GM21737 (cell line): ENCODE measurements at regions not wholly inside any gene's neighbourhood (a gene's known extent, or its start where the extent isn't known, plus 50 kb on each side); places are given as distances from the start of the nearest gene placed in this dataset.

ENCODE experiments used
- ATAC-seq: cut with Tn5 transposase; IDR thresholded peaks from one replicate; pipeline ENCODE4 v1.9.1; 2021; ENCODE audit warnings: mild to moderate bottlenecking, moderate library complexity; ENCODE audit not compliant: unreplicated experiment

DNA sequence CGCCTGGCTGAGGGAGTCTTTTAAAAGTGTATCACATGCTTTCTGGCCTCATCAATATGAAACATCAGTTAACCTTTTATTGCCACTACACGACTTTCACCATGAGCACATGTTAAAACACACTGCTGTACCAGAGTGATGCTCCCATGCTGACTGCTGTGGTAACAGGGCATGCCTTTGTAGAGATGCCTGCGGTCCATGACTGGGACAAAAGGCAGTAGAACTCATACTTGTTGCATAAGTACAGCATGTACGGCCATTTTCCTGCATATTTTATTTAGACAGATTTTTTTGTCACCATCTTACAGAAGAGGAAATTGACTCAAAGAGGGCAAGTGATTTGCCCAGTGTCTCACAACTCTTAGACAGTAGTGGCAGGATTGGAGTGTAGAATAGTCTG lies 105.7 kb upstream of the ADAMTSL1 start:
- no peak for ATAC-seq

DNA sequence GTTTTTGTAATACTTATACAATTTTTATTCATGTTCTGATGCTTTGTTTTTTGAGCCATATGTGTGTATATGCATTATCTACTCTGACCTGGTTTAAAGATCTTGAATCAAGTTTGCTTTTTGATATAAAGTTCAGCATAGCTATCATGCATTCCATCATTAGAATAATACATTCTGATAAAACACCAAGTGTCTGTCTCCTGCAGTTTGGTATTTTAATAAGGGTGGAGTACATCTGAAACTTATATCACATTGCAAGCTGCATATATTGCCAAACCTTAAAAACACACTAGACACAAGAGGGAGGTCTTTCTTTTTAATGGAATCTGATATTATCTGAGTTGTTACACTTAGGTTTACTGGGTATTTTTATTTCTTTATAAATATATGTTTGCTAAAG lies 102.8 kb upstream of the ADAMTSL1 start:
- no peak for ATAC-seq

DNA sequence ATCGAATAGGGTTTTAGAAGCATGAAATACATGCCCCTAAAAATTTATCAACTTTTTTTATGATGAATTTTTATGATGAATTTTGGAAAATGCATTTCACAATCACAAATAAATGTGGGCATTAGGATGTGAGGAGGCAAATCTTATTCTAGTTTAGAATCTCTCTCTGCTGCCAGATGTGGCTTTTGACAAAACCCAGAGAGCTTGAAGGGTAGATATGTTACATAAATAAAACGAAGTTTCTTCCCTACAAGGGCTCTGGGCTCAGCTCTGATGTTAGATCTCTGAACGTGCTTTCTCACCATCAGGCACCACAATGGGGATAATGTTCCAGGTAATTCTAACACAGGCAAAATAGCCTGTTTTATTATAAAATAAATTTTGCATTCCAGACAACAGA lies 102.3 kb upstream of the ADAMTSL1 start:
- ATAC-seq = no peak

DNA sequence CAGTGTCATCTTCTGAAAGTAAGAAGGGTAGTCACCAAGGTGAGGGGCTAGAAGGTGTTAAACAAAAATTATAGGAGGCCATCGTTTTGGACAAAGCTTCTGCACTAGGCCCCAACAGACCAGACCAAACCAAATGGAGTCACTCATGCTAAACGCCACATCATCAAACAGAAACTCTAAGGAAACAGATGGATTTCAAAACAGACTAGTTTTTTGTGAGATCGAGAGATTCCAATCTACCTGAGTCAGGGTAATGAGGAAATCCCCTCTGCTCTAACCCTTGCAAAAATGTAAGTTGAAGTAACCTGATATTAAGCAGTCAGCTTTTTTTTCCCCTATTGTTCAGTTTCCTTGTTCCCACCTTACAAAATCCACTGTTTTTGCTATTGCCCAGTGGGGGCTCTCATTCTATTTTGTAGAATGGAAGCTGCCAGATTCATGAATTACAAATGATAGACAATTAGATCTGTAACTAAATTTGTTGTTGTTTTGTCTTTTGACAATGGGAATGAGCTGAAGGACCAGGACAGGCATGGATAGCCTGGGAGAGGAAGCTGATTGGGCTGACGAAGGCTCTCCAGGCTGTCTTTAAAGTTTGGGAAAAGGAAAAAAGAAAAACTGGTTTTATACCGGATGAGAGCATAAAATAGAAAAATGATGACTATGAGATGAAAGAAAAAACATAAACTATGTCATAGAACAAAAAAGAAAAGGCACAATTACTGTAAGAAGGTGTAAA lies 94.7 kb upstream of the ADAMTSL1 start:
- no peak for ATAC-seq

DNA sequence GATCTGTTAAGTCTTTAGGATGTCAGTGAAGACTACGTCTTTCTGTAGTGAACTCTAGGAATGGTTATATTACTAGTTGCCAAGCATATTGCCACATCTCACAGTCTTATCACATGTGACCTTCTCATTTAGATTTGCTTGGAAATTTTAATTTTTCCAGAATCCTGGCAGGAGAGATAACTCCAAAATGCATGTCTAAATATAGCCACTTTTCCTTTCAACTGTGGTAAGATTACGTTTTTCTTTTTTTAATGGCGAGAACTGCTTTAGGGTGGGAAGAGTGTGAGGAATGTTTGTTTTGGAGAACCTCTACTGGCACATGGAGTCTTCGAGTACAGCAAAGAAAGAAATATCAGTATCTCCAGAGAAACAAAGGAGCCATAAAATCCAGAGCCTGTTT lies 91.7 kb upstream of the ADAMTSL1 start:
- ATAC-seq = no peak

DNA sequence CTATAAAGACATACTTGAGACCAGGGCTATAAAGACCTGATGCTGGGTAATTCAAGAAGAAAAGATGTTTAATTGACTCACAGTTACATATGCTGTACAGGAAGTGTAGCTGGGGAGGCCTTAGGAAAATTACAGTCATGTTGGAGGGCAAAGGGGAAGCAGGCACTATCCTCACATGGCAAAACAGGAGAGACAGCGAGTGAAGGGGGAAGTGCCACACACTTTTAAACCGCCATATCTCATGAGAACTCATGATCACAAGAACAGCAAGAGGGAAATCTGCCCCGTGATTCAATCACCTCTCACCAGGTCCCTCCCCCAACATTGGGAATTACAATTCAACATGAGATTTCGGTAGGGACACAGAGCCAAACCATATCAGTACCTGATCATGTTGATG lies 89.9 kb upstream of the ADAMTSL1 start:
- ATAC-seq = no peak

DNA sequence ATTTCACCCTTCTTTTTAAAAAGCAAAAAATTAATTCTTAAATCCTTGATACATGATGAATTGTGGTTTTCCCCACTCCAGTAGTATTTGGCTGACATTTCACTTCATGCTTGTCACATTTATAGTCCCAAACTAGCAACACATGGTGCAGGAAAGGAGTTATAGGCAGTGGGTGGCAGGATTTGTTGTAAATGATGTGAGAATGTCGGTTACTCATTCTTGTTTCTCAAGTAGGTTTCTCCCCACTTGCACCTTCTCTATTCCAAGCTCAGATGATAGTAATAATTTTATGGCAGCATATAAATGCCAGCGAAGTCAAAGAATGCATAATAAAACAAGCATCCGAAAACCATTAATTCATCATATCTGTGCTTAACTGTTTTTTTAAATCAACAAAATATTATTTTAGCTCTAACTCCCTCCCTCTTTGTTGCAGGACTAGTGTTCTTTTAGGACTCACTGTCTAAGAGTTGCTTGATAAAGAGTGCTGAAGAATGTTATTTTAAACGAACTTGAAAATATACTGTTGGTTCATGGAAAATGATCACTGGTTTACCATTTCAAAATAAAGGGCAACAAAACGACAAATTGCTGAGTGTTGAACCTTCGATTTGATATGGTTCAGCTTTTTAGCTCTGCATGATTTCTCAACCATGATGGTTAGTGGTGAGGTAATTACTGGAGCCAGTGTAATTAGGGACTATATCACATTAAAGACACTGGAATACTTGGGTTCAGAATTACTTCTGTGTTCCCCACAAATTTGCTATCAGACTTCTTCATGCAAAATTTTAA lies 88.1 kb upstream of the ADAMTSL1 start:
- no peak for ATAC-seq

DNA sequence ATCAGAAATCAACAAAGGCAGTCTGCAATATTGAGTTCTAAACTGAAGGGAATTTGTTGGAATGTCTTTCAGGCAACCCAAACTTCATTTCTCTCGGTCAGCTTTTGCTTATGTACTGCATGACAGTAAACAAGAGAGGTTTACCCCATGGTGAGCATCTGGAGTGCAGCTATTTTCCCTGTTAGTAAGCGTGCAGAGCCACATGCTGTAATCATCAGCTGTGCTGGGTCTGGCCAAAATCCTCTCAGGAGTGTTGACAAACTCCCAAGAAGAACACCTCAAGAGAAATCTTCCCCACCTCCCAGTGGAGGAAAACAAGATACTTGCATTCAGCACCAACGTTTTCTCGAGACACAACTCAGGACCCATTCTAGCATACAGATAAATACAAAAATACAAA lies 83.6 kb upstream of the ADAMTSL1 start:
- ATAC-seq = no peak

DNA sequence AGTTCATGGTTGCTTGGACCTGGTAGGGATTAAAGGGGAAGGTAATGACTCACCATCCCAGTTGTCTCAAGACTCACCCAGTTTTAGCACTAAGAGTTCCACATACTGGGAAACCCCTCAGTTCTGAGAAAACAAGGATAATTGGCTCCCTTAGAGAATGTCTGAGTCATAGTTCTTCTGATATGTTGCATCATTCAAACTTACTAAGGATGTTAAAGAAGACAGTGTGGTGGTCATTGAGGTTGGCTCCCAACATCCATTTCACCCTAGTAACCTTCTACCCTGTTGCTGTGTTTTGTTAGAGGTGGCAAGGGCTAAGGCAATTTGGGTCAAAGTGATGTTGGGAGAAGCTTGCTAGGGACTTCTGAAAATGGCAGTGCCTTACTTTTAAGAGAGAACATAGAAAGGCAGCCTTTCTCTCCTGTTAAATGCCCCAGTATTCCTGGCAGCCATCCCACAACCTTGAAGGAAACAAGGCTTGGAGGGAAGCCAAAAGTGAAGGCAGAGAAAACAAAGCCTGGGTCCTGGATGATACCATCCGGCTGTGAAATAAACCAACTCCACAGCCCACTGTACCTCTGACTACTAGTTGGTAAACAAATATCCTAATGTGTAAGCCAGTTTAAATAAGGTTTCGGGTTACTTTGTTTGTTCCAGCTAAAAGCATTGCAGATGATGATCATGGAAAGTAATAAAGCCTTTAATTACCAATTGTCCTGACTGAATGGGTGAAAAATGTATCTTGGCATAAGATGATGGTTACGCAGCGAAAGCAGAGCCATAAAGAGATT lies 80.4 kb upstream of the ADAMTSL1 start:
- ATAC-seq = no peak

DNA sequence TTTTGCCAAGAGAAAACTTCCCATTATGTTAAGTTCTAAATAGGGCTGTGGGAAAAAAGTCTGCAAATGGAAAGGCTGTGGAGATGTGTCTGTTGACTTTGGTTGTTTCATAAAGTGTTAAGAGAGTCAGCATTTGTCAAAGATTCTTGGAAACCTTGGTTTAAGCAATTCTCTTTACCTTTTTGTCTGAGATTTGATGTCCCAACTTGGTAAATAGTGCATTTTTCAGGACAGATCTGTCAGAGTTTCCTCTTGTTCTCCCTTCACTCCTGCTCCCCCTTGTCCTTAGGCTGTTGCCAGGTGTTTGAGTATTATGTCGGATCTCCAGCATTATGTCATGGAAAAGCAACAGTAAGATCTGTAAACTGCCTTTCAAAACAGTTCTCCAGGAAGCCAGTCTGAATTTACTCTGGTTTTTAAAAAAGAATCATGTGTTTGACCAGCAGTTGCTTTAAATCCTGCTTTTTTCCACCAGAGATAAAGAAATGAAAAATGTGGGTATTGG lies 79.1 kb upstream of the ADAMTSL1 start:
- ATAC-seq = no peak

DNA sequence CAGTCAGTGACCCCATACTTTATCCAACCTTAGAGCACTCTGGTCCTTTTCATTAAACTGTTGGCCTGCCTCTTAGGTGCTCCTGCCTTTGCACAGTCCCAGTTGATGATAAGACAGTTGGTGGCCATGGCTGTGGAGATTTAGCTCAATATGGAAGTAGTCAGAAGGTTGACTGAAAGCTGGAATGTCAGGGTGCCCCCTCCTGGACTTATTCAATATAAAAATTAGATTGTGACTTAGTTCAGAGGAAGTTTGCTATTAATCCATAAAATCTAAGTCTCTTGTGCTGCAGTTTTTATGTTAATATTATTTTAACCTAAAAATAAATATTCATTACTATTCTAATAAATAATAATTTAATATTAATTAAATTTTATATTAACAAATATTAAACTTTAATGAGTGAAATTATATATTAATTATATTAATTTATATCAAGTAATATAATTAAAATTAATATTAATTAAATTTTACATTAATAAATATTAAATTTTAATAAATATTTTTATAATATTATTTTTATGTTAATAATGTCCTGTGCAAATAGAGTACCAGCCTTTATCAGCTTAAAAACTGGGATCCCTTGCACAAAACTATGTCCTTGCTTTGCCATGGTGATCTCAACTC lies 77.7 kb upstream of the ADAMTSL1 start:
- no peak for ATAC-seq

DNA sequence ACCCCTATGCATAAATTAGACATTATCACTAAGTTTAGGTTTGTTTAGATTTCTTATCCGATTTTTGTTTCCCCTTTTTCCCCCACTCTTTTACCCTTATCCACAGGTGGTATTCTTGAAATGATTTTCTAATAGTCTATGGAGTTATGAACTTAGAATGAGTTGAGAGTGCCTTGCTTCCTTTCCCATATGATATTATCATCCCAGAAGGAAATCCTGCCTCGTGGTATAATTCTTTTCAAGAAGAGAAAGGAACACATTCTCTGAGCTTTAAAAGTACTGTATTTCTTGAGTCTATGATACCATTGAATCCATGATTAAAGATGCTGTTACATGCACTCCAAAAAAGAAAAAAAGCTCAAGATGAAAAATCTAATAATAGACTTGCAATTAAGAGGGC lies 76.9 kb upstream of the ADAMTSL1 start:
- no peak for ATAC-seq

DNA sequence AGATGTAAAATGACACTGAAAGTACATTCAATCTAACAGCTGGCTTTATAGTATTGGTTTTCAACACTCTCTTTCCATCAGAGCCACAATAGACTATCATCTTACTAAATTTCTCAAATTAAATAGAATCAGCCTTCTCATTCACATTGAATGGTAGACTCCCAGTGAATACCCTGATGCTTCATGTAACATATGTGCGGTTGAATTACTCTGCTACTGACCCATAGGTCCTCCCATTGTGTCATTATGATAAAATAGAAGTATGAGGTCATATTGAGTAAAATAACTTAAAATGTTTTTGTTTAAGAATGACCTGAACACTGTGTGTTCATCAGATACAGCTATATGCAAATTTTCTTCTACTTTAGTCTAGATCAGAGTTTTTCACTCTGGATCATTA lies 75.9 kb upstream of the ADAMTSL1 start:
- no peak for ATAC-seq

DNA sequence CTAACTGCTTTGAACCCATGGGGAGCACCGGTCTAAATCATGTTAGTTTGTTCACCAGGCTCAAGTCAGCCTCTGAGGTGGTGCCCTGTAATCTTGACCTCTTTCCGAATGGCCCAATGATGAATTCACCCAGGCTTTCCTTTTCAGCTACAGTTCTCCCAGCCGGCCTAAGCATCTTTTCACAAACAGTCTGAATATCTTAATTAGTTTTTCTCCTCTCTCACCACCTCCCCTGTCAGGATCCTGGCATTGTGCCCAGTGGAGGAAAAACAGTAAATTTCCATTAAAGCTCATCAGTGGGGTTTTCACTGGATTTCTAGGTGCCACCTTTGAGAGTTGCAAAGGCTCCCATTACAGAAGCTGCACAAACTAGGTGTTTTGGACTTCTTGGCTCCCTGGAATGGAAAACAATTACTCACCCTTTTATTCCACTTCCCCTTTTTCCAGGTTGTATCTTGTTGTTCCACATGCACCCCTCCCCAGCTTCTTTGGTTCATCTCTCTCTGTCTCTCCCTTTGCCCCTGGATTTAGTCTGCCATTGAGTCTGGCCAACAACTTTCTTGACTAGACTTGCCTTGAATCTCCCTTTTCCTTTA lies 69.4 kb upstream of the ADAMTSL1 start:
- no peak for ATAC-seq

DNA sequence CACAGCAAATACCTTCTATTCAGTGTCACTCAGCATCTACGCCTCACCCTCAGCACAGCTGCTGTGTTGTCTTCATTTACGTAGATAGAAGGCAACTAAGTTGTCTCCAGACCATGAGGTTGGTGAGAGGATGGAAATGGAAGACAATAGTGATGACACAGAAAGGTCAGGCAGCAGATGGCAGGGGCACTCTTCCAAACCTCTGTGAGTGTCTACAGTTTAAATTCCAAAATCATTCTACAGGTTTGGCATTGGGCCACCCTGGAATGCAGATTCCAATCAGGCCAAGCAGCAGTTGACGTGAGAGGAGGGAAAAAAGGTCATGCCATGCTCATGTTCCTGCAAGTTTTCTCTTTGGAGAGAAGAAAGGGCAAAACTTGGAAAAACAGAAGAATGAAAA lies 68.7 kb upstream of the ADAMTSL1 start:
- ATAC-seq = no peak

DNA sequence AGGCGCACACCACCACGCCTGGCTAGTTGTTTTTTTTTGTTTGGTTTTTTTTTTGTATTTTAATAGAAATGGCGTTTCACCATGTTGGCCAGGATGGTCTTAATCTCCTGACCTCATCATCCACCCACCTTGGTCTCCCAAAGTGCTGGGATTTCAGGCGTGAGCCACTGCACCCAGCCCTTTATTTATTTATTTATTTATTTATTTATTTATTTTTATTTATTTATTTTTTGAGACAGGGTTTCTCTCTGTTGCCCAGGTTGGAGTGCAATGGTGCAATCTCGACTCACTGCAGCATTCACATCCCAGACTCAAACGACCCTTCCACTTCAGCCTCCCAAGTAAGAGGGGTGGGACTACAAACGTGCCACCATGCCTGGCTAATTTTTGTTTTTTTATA lies 63.0 kb upstream of the ADAMTSL1 start:
- no peak for ATAC-seq

DNA sequence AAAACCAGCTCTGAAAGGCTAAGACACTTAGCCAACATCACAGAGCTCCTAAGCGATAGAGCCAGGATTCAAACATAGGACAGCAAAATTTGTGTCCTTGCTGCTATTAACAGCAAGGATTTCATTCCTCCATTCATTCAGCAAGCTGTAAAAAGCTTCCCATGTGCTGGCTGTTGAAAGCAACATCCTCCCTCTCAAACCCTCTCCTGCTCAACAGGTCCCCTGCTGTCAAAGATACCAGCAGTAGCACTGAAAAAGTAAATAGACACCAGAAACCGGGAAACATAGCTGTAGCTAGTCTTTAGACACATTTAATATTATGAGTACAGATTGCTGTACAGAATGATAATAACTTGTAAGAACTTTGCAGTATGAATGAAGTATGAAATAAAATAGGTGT lies 52.6 kb upstream of the ADAMTSL1 start:
- ATAC-seq = no peak

DNA sequence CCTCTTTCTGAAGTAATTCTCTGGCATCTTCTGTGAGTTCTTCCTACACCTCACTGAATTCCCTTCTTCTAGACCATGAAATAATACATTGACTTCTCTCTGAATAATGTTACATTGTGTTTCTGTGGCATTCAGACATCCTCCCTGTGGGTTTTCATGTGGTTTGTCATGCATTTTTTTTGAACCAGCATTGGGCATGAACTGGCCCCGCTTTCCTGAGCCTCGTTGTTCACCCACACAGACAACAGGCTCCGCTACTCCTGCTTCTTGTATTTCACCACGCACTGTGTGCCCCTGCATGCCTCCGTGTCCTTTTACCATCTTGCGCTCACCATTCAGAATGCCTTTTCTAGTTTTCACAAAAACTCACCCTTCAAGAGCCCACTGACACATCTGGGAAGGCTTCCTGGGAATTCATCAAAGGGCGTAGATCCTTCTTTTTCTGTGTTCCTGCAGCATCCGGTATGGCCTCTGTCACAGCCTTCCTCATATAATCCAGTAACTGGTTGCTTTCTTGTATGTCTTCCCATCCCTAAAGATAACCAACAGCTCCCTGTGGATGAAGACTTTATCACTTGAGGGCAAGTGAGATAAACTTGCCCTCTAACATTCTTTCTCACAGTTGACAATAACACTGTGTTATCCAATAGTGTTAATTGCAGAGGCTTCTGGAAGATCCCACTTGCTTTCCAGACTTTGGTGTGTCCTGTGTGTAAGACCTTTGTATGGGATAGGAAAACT lies 51.5 kb upstream of the ADAMTSL1 start:
- ATAC-seq = no peak

DNA sequence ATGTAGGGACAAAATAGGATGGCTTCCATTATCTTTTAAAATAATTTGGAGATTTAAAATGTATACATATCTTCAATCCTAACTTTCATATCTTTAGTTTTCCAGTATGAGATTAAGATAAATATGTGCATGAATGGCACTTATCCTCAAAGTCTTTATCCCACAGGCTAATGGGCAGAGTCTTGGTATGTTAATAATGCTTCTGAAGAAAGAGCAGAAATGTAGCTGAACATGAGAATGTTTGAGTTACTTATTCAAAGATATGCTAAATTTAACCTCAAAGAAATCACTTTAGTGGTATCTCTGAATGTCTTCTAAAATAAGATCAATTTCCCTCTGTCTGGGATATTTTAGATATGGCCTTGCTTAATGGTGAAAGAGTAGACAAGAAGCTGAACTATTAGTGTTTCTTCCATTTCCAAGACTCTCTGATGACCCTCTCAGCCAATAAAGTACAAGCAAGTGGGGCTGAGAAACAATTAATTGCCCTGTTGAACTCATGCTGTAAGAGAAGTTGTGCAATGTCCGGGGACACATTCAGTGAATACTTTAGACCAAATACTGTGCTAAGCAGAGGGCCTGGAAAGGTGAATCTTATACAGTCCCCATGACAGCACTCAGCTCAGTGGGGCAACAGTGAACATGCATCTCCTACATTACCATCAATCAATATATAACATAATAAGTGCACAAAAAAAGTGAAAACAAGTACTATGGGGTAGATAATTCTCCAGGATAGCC lies 50.0 kb upstream of the ADAMTSL1 start:
- no peak for ATAC-seq
